ENCODE measurements at regions not wholly inside any gene's neighbourhood (a gene's known extent, or its start where the extent isn't known, plus 50 kb on each side); places are given as distances from the start of the nearest gene placed in this dataset.

GRCh38 chr2:111219285-111219684, 98.6 kb downstream of the BCL2L11 start:
- DNase-seq (ENCODE audit: low read depth in 4 of 4, low spot score in 2 of 4): no peak

GRCh38 chr2:111219734-111220505, 99.2 kb downstream of the BCL2L11 start:
- no peak for DNase-seq (ENCODE audit: low read depth in 4 of 4, low spot score in 2 of 4)

- DNase-seq (ENCODE audit: low read depth in 4 of 4, low spot score in 2 of 4): no peak
Measured at GRCh38 chr2:111220962-111221361, 100.2 kb downstream of the BCL2L11 start.

GRCh38 chr2:111221701-111222100, 101.0 kb downstream of the BCL2L11 start:
- no peak for DNase-seq (ENCODE audit: low read depth in 4 of 4, low spot score in 2 of 4)

GRCh38 chr2:111222204-111222866, 101.6 kb downstream of the BCL2L11 start:
- no peak for DNase-seq (ENCODE audit: low read depth in 4 of 4, low spot score in 2 of 4)

- no peak for DNase-seq (ENCODE audit: low read depth in 4 of 4, low spot score in 2 of 4)
Measured at GRCh38 chr2:111225856-111226255, 105.1 kb downstream of the BCL2L11 start.

GRCh38 chr2:111226876-111227700, 106.4 kb downstream of the BCL2L11 start:
- no peak for DNase-seq (ENCODE audit: low read depth in 4 of 4, low spot score in 2 of 4)

- DNase-seq (ENCODE audit: low read depth in 4 of 4, low spot score in 2 of 4): no peak
Measured at GRCh38 chr2:111227716-111228141, 107.0 kb downstream of the BCL2L11 start.

GRCh38 chr2:111231532-111232252, 111.0 kb downstream of the BCL2L11 start:
- DNase-seq (ENCODE audit: low read depth in 4 of 4, low spot score in 2 of 4): no peak

- no peak for DNase-seq (ENCODE audit: low read depth in 4 of 4, low spot score in 2 of 4)
Measured at GRCh38 chr2:111235192-111236015, 114.7 kb downstream of the BCL2L11 start.

GRCh38 chr2:111236025-111236424, 115.3 kb downstream of the BCL2L11 start:
- DNase-seq (ENCODE audit: low read depth in 4 of 4, low spot score in 2 of 4): no peak

GRCh38 chr2:111238296-111238695, 117.6 kb downstream of the BCL2L11 start:
- DNase-seq (ENCODE audit: low read depth in 4 of 4, low spot score in 2 of 4): no peak

- DNase-seq (ENCODE audit: low read depth in 4 of 4, low spot score in 2 of 4): no peak
Measured at GRCh38 chr2:111239107-111239506, 118.4 kb downstream of the BCL2L11 start.

GRCh38 chr2:111239581-111240249, 119.0 kb downstream of the BCL2L11 start:
- no peak for DNase-seq (ENCODE audit: low read depth in 4 of 4, low spot score in 2 of 4)

- DNase-seq (ENCODE audit: low read depth in 4 of 4, low spot score in 2 of 4): no peak
Measured at GRCh38 chr2:111243295-111243694, 122.6 kb downstream of the BCL2L11 start.

- DNase-seq (ENCODE audit: low read depth in 4 of 4, low spot score in 2 of 4): no peak
Measured at GRCh38 chr2:111244864-111245263, 124.2 kb downstream of the BCL2L11 start.

- no peak for DNase-seq (ENCODE audit: low read depth in 4 of 4, low spot score in 2 of 4)
Measured at GRCh38 chr2:111246620-111247061, 125.9 kb downstream of the BCL2L11 start.

- no peak for DNase-seq (ENCODE audit: low read depth in 4 of 4, low spot score in 2 of 4)
Measured at GRCh38 chr2:111247491-111247890, 126.8 kb downstream of the BCL2L11 start.

GRCh38 chr2:111249806-111250205, 129.1 kb downstream of the BCL2L11 start:
- no peak for DNase-seq (ENCODE audit: low read depth in 4 of 4, low spot score in 2 of 4)
